Hepatocyte (in vitro differentiated cells): ENCODE measurements at regions not wholly inside any gene's neighbourhood (a gene's known extent, or its start where the extent isn't known, plus 50 kb on each side); places are given as distances from the start of the nearest gene placed in this dataset.

Source experiments
- EZH2 ChIP-seq: fragments of 200-600 bp; sonication (generic); IDR thresholded peaks from 2 replicates; pipeline ENCODE4 v1.6.1; 2016; ENCODE audit warnings: antibody characterized with exemption, mild to moderate bottlenecking, borderline replicate concordance
- EZH2phosphoT487 ChIP-seq: fragments of 200-600 bp; sonication (generic); IDR thresholded peaks from one replicate; pipeline ENCODE4 v1.6.1; 2018; ENCODE audit warnings: antibody characterized with exemption, mild to moderate bottlenecking, low read depth, moderate library complexity; ENCODE audit not compliant: unreplicated experiment, severe bottlenecking
- TF ChIP-seq, protein P1 (sequence below): fragments of 200-600 bp; sonication (generic); IDR thresholded peaks from 2 replicates; pipeline ENCODE4 v1.5.1; 2016; ENCODE audit warnings: antibody characterized with exemption, mild to moderate bottlenecking; ENCODE audit not compliant: poor library complexity

DNA sequence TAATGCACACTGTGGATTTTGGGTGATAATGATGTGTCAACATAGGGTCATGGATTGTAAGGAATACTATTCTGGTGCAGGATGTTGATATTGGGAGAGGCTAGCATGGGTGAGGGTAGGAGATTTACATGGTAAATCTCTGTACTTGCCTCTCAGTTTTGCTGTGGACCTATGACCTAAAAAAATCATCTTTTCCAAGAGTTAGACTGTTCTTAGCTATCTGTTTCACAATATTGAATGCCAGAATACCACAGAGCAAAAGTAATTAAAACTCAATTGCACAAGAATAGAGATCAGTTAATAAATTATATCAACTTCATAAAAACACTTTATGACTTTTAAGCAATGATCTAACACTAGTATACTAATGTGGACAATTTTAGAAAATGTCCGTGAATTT, 651.6 kb downstream of the HTR1A start:
- TF ChIP-seq, protein P1, sequence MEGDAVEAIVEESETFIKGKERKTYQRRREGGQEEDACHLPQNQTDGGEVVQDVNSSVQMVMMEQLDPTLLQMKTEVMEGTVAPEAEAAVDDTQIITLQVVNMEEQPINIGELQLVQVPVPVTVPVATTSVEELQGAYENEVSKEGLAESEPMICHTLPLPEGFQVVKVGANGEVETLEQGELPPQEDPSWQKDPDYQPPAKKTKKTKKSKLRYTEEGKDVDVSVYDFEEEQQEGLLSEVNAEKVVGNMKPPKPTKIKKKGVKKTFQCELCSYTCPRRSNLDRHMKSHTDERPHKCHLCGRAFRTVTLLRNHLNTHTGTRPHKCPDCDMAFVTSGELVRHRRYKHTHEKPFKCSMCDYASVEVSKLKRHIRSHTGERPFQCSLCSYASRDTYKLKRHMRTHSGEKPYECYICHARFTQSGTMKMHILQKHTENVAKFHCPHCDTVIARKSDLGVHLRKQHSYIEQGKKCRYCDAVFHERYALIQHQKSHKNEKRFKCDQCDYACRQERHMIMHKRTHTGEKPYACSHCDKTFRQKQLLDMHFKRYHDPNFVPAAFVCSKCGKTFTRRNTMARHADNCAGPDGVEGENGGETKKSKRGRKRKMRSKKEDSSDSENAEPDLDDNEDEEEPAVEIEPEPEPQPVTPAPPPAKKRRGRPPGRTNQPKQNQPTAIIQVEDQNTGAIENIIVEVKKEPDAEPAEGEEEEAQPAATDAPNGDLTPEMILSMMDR: no peak
- TF ChIP-seq EZH2: no peak
- no peak for TF ChIP-seq EZH2phosphoT487
